NT2/D1 (cell line): ENCODE measurements at regions not wholly inside any gene's neighbourhood (a gene's known extent, or its start where the extent isn't known, plus 50 kb on each side); places are given as distances from the start of the nearest gene placed in this dataset.

Source experiments
- SUZ12 ChIP-seq: IDR thresholded peaks from 2 replicates; pipeline ENCODE4 v1.6.1; 2011; ENCODE audit not compliant: insufficient read length, insufficient read depth; ENCODE audit errors: extremely low read depth
- YY1 ChIP-seq: IDR thresholded peaks from 2 replicates; pipeline ENCODE4 v1.6.1; 2011; ENCODE audit not compliant: insufficient read length, insufficient read depth
- ZNF274 ChIP-seq: IDR thresholded peaks from 2 replicates; pipeline ENCODE4 v1.6.1; 2011; ENCODE audit warnings: mild to moderate bottlenecking, low read depth, low read length

- TF ChIP-seq ZNF274: no peak
- no peak for TF ChIP-seq YY1
- TF ChIP-seq SUZ12: no peak
These were observed 154.1 kb downstream of the LRRC70 start for GRCh38 chr5:62732677-62733121.
